OCI-LY3 (cell line): ENCODE measurements at regions not wholly inside any gene's neighbourhood (a gene's known extent, or its start where the extent isn't known, plus 50 kb on each side); places are given as distances from the start of the nearest gene placed in this dataset.

Source experiments
- H2AFZ ChIP-seq: fragments of 200-600, 300-600 bp; shearing (Covaris generic); 2 replicates; pipeline ENCODE4 v1.6.0; 2014; ENCODE audit warnings: antibody characterized with exemption, low read depth, low read length
- H3K27ac ChIP-seq: fragments of 200-600, 300-600 bp; sonication (generic); 2 replicates; pipeline ENCODE4 v1.5.1; 2014; ENCODE audit warnings: mild to moderate bottlenecking, low read length, moderate library complexity, mixed read lengths
- H3K27me3 ChIP-seq: fragments of 200-600, 300-600 bp; sonication (generic); 2 replicates; pipeline ENCODE4 v1.6.1; 2014; ENCODE audit warnings: low read depth, low read length, mixed read lengths
- H3K36me3 ChIP-seq: fragments of 200-600, 300-600 bp; sonication (generic); replicated peaks from 2 replicates; pipeline ENCODE3; 2014; ENCODE audit warnings: low read depth, low read length, mixed read lengths
- H3K4me1 ChIP-seq: fragments of 300-600, 200-600 bp; sonication (generic); 2 replicates; pipeline ENCODE4 v1.6.1; 2014; ENCODE audit warnings: low read length, mixed read lengths
- H3K4me2 ChIP-seq: fragments of 200-600, 300-600 bp; sonication (generic); 2 replicates; pipeline ENCODE4 v1.6.1; 2014; ENCODE audit warnings: low read length, mixed read lengths
- H3K4me3 ChIP-seq: fragments of 300-600, 200-600 bp; sonication (generic); 2 replicates; pipeline ENCODE4 v1.5.1; 2014; ENCODE audit warnings: antibody characterized with exemption, mild to moderate bottlenecking, low read length, moderate library complexity
- H3K79me2 ChIP-seq: fragments of 300-600, 200-600 bp; shearing (Covaris generic); 2 replicates; pipeline ENCODE4 v1.6.1; 2014; ENCODE audit warnings: mild to moderate bottlenecking, low read length, mixed read lengths
- H3K9ac ChIP-seq: fragments of 300-600, 200-600 bp; shearing (Covaris generic); 2 replicates; pipeline ENCODE4 v1.6.0; 2014; ENCODE audit warnings: mild to moderate bottlenecking, low read length, moderate library complexity
- H3K9me3 ChIP-seq: fragments of 200-600, 300-600 bp; shearing (Covaris generic); 2 replicates; pipeline ENCODE4 v1.6.1; 2014; ENCODE audit warnings: low read length, mixed read lengths; ENCODE audit not compliant: insufficient read depth
- H4K20me1 ChIP-seq: fragments of 200-600, 300-600 bp; sonication (generic); 2 replicates; pipeline ENCODE4 v1.6.1; 2016; ENCODE audit warnings: low read length, mixed read lengths; ENCODE audit not compliant: insufficient read depth
- CTCF ChIP-seq: fragments of 200-600, 300-600 bp; sonication (generic); IDR thresholded peaks from 2 replicates; pipeline ENCODE4 v1.5.1; 2014; ENCODE audit warnings: antibody characterized with exemption, low read length, low read depth
- EZH2phosphoT487 ChIP-seq: fragments of 200-600 bp; shearing (Covaris generic); IDR thresholded peaks from 2 replicates; pipeline ENCODE4 v1.6.1; 2018; ENCODE audit warnings: antibody characterized with exemption, mixed run types, low read depth

- H3K4me1 ChIP-seq, result peaks cover 24% of the 10 kb centered on the region
- H3K4me2 ChIP-seq, result peak overlapping the region; percentile 84
- H3K79me2 ChIP-seq, result no peaks in the 10 kb centered on the region
- no peaks in the 10 kb centered on the region for H4K20me1 ChIP-seq
- H3K9ac ChIP-seq, result no peak overlapping the region
- H3K27ac ChIP-seq, result no peak overlapping the region
- no peak overlapping the region for H3K4me3 ChIP-seq
- no peaks in the 10 kb centered on the region for H3K36me3 ChIP-seq
- H2AFZ ChIP-seq, result no peak overlapping the region
- no peaks in the 10 kb centered on the region for H3K9me3 ChIP-seq
- TF ChIP-seq CTCF (no peak), EZH2phosphoT487 (no peak)
- no peaks in the 10 kb centered on the region for H3K27me3 ChIP-seq
These were observed 489.8 kb upstream of the ZMIZ1 start for GRCh38 chr10:78578929-78579328.

- no peak for TF ChIP-seq CTCF
- no peak for TF ChIP-seq EZH2phosphoT487
- Histone ChIP-seq H3K4me3 (no peak overlapping the region), H4K20me1 (no peaks in the 10 kb centered on the region), H3K9ac (no peak overlapping the region), H3K4me1 (peaks cover 24% of the 10 kb centered on the region), H2AFZ (no peak overlapping the region), H3K27me3 (no peaks in the 10 kb centered on the region), H3K4me2 (no peak overlapping the region), H3K9me3 (no peaks in the 10 kb centered on the region), H3K36me3 (no peaks in the 10 kb centered on the region), H3K79me2 (no peaks in the 10 kb centered on the region), H3K27ac (no peak overlapping the region)
These were observed 489.2 kb upstream of the ZMIZ1 start for GRCh38 chr10:78579576-78579975.

- Histone ChIP-seq H3K4me1 (peaks cover 24% of the 10 kb centered on the region), H3K4me2 (no peak overlapping the region), H3K27me3 (no peaks in the 10 kb centered on the region), H3K9me3 (no peaks in the 10 kb centered on the region), H3K4me3 (no peak overlapping the region), H4K20me1 (no peaks in the 10 kb centered on the region), H2AFZ (no peak overlapping the region), H3K9ac (no peak overlapping the region), H3K36me3 (no peaks in the 10 kb centered on the region), H3K27ac (no peak overlapping the region), H3K79me2 (no peaks in the 10 kb centered on the region)
- TF ChIP-seq CTCF (no peak), EZH2phosphoT487 (no peak)
These were observed 488.8 kb upstream of the ZMIZ1 start for GRCh38 chr10:78579995-78580394.

- Histone ChIP-seq H3K9ac (no peak overlapping the region), H3K4me2 (no peak overlapping the region), H3K27ac (no peak overlapping the region), H2AFZ (no peak overlapping the region), H3K79me2 (no peaks in the 10 kb centered on the region), H3K4me3 (no peak overlapping the region), H3K9me3 (no peaks in the 10 kb centered on the region), H4K20me1 (no peaks in the 10 kb centered on the region), H3K27me3 (no peaks in the 10 kb centered on the region), H3K36me3 (no peaks in the 10 kb centered on the region), H3K4me1 (peaks cover 24% of the 10 kb centered on the region)
- TF ChIP-seq EZH2phosphoT487, result no peak
These were observed 487.6 kb upstream of the ZMIZ1 start for GRCh38 chr10:78581133-78581694.
